H1 (cell line): ENCODE measurements at regions not wholly inside any gene's neighbourhood (a gene's known extent, or its start where the extent isn't known, plus 50 kb on each side); places are given as distances from the start of the nearest gene placed in this dataset.

Experiments
- RFX5 ChIP-seq: IDR thresholded peaks from 2 replicates; pipeline ENCODE4 v1.6.1; 2011; ENCODE audit warnings: low read depth, low read length, improper control_type of control experiment, borderline replicate concordance
- RNF2 ChIP-seq: fragments of 200-900, 300-1000 bp; sonication (generic); IDR thresholded peaks from 2 replicates; pipeline ENCODE4 v1.7.1; 2016; ENCODE audit warnings: borderline replicate concordance, low read depth, mild to moderate bottlenecking, antibody characterized with exemption, low read length; ENCODE audit not compliant: poor library complexity, severe bottlenecking; ENCODE audit errors: missing control alignments
- SP4 ChIP-seq: IDR thresholded peaks from 2 replicates; pipeline ENCODE4 v1.6.1; 2012; ENCODE audit warnings: low read length, inconsistent platforms
- TF ChIP-seq, protein P1 (sequence below): fragments of 300-600 bp; sonication (generic); IDR thresholded peaks from 2 replicates; pipeline ENCODE4 v1.7.1; 2012; ENCODE audit warnings: low read length, moderate library complexity, mild to moderate bottlenecking, inconsistent platforms; ENCODE audit not compliant: insufficient replicate concordance
- TF ChIP-seq, protein P2 (sequence below): IDR thresholded peaks from 2 replicates; pipeline ENCODE4 v1.6.1; 2012; ENCODE audit warnings: inconsistent platforms

DNA sequence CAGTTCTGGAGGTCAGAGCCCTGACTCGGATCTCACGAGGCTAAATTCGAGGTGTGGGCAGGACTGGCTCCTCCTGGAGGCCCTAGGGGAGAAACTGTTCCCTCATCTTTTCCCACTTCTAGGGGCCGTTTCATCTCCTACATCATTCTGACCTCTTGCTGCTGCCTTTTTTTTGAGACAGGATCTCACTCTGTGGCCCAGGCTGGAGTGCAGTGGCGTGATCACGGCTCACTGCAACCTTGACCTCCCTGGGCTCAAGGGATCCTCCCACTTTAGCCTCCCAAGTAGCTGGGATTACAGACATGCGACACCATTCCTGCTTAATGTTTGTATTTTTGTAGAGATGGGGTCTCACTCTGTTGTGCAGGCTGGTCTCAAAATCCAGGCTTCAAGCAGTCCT is 244.1 kb upstream of the GSE1 start (continued):
- TF ChIP-seq, protein P1, sequence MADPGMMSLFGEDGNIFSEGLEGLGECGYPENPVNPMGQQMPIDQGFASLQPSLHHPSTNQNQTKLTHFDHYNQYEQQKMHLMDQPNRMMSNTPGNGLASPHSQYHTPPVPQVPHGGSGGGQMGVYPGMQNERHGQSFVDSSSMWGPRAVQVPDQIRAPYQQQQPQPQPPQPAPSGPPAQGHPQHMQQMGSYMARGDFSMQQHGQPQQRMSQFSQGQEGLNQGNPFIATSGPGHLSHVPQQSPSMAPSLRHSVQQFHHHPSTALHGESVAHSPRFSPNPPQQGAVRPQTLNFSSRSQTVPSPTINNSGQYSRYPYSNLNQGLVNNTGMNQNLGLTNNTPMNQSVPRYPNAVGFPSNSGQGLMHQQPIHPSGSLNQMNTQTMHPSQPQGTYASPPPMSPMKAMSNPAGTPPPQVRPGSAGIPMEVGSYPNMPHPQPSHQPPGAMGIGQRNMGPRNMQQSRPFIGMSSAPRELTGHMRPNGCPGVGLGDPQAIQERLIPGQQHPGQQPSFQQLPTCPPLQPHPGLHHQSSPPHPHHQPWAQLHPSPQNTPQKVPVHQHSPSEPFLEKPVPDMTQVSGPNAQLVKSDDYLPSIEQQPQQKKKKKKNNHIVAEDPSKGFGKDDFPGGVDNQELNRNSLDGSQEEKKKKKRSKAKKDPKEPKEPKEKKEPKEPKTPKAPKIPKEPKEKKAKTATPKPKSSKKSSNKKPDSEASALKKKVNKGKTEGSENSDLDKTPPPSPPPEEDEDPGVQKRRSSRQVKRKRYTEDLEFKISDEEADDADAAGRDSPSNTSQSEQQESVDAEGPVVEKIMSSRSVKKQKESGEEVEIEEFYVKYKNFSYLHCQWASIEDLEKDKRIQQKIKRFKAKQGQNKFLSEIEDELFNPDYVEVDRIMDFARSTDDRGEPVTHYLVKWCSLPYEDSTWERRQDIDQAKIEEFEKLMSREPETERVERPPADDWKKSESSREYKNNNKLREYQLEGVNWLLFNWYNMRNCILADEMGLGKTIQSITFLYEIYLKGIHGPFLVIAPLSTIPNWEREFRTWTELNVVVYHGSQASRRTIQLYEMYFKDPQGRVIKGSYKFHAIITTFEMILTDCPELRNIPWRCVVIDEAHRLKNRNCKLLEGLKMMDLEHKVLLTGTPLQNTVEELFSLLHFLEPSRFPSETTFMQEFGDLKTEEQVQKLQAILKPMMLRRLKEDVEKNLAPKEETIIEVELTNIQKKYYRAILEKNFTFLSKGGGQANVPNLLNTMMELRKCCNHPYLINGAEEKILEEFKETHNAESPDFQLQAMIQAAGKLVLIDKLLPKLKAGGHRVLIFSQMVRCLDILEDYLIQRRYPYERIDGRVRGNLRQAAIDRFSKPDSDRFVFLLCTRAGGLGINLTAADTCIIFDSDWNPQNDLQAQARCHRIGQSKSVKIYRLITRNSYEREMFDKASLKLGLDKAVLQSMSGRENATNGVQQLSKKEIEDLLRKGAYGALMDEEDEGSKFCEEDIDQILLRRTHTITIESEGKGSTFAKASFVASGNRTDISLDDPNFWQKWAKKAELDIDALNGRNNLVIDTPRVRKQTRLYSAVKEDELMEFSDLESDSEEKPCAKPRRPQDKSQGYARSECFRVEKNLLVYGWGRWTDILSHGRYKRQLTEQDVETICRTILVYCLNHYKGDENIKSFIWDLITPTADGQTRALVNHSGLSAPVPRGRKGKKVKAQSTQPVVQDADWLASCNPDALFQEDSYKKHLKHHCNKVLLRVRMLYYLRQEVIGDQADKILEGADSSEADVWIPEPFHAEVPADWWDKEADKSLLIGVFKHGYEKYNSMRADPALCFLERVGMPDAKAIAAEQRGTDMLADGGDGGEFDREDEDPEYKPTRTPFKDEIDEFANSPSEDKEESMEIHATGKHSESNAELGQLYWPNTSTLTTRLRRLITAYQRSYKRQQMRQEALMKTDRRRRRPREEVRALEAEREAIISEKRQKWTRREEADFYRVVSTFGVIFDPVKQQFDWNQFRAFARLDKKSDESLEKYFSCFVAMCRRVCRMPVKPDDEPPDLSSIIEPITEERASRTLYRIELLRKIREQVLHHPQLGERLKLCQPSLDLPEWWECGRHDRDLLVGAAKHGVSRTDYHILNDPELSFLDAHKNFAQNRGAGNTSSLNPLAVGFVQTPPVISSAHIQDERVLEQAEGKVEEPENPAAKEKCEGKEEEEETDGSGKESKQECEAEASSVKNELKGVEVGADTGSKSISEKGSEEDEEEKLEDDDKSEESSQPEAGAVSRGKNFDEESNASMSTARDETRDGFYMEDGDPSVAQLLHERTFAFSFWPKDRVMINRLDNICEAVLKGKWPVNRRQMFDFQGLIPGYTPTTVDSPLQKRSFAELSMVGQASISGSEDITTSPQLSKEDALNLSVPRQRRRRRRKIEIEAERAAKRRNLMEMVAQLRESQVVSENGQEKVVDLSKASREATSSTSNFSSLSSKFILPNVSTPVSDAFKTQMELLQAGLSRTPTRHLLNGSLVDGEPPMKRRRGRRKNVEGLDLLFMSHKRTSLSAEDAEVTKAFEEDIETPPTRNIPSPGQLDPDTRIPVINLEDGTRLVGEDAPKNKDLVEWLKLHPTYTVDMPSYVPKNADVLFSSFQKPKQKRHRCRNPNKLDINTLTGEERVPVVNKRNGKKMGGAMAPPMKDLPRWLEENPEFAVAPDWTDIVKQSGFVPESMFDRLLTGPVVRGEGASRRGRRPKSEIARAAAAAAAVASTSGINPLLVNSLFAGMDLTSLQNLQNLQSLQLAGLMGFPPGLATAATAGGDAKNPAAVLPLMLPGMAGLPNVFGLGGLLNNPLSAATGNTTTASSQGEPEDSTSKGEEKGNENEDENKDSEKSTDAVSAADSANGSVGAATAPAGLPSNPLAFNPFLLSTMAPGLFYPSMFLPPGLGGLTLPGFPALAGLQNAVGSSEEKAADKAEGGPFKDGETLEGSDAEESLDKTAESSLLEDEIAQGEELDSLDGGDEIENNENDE, result no peak
- TF ChIP-seq SP4 (no peak), RNF2 (no peak), RFX5 (no peak)
- TF ChIP-seq, protein P2, sequence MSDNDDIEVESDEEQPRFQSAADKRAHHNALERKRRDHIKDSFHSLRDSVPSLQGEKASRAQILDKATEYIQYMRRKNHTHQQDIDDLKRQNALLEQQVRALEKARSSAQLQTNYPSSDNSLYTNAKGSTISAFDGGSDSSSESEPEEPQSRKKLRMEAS, result no peak
- TF ChIP-seq, all 59 proteins: peak for 0
